Stimulated activated CD4-positive, alpha-beta T cell treated with anti-CD3 and anti-CD28 coated beads, Interleukin-4, amount 100 ng/mL, for 24 hours (primary cell): ENCODE measurements at regions not wholly inside any gene's neighbourhood (a gene's known extent, or its start where the extent isn't known, plus 50 kb on each side); places are given as distances from the start of the nearest gene placed in this dataset.
A peak's percentile ranks its signal among the peaks of the same experiment; 100 is the strongest.
"Not testable (repeated sequence)": the region's sequence is repeated elsewhere in the genome, so short reads cannot be mapped to it uniquely, and the experiment has no call there.

Experiments
- DNase-seq: peaks from one replicate; pipeline ENCODE4 v3.0.0-alpha.2; 2020

DNA sequence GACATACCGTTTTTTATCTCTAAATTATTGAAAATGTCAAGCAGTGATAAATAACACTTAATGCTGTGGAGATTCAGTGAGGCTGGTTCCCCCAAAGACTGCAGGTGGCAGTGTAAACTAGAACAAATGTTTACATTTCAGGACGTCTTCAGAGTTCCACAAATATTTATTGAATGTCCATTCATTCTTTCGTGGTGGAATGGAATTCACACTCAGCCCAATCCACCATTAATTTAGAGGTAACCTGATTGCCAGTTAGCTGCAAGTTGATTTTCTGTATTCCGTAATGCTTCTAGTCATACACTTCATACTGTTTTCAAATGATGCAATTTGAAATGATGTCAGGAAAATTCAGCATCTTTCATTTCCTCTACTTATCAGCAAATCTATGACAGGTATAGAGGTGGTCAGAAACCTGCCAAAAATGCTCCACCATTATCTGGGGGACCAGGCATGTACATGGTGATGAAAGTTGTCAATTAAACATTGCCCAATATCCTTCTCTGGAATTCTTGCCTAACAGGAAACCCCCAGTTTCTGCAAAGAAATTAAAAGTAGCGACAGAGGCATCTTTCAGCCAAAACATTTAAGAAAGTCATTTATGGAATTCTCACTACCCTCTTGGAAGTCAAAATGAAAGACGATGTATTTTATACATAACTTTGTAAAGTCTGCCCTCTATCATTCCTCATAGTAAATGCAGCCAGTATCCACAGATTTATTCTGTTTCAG lies 94.3 kb upstream of the BMAL1 start:
- DNase-seq, result no peak

- no peak for DNase-seq
These were observed 93.8 kb upstream of the BMAL1 start for GRCh38 chr11:13183826-13184196.

GRCh38 chr11:13184295-13184794 lies 93.2 kb upstream of the BMAL1 start:
- no peak for DNase-seq

- no peak for DNase-seq
These were observed 89.4 kb upstream of the BMAL1 start for GRCh38 chr11:13188179-13188578.

DNA sequence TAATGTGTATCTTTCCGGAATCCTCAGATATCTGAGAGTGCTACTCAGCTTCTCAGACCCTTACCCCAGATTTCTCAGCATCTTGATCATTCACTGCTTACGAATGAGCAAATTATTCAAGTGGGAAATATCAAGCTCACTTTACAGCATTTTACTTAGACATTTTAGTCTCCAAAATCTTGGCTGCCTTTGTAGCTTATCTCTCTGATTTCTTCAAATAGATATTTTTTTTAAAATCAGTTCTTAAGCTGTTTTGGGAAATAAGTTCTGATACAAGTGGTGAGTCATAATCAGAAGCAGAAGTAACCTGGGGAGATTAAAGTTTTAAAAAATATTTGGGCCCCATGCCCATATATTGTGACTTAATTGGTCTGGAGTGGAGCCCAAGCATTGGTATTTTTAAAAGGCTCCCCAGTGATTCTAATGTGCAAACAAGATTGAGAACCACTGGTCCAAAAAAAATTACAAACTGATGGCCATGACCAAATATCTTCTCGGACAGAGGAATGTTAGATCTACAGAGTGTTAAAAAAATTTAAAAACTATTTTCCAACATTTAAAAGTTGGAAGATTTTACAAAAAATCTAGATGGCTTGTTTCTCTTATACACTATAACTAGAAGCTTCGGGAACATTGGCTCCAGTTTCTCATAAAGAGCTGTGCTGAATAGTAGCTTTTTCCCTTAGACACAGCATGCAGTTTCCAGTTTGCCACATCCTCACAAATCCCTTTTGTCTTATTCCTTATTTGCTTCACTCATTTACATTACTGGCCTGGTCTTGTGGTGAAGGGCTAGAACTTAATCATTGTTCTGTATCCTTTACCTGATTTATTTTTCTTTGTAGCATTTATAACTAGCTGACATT lies 87.8 kb upstream of the BMAL1 start:
- DNase-seq, result no peak

DNA sequence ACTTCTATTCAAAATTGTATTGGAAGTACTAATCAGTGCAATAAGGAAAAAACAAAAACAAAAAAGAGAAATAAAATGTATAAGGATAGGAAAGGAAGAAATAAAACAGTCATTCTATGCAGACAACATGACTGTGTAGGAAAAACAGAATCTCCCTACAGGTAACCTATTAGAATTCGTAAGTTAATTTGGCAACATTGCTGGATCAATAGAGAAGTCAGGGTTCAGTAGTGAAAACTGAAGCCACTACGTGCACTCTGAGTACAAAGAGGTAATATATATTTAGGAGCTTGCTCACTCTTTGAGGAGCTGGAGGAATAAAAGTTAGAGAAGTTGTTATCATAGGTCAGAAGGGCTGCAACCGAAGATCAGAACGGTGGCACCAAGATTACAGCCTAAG lies 84.0 kb upstream of the BMAL1 start:
- DNase-seq, result no peak

- not testable (repeated sequence) for DNase-seq
These were observed 80.2 kb upstream of the BMAL1 start for GRCh38 chr11:13197374-13197773.

GRCh38 chr11:13205486-13205885 lies 72.1 kb upstream of the BMAL1 start:
- DNase-seq, result no peak

DNA sequence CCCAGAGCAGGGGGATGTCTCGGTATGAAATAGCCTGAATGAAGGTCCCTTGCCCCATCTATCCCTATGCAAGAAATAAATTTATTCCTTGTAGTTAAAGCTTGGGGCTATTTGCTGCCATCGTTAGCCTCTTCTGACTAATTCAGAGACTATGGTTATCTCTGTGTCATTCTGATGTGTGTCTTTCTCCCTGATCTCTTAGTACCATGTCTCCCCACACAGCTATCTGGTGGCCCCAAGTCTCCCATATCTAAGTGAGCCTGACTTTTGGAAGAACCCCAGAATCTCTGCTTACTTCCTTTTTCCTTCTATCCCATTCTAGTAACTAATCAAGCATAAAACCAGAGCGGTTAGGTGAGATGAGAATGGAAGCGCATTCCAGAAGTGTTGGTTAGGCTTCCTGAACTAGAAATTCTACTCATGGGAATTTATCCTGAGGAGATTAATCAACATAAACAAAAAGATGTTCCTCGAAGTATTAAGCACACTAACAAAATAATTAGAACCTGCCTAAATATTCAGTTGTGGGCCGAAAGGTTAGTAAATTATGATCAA lies 71.4 kb upstream of the BMAL1 start:
- no peak for DNase-seq

GRCh38 chr11:13207270-13207664 lies 70.3 kb upstream of the BMAL1 start:
- no peak for DNase-seq

GRCh38 chr11:13207665-13208594 lies 69.7 kb upstream of the BMAL1 start:
- peak; percentile 34 for DNase-seq

GRCh38 chr11:13208921-13209320 lies 68.7 kb upstream of the BMAL1 start:
- DNase-seq, result no peak

GRCh38 chr11:13209379-13209778 lies 68.2 kb upstream of the BMAL1 start:
- no peak for DNase-seq

DNA sequence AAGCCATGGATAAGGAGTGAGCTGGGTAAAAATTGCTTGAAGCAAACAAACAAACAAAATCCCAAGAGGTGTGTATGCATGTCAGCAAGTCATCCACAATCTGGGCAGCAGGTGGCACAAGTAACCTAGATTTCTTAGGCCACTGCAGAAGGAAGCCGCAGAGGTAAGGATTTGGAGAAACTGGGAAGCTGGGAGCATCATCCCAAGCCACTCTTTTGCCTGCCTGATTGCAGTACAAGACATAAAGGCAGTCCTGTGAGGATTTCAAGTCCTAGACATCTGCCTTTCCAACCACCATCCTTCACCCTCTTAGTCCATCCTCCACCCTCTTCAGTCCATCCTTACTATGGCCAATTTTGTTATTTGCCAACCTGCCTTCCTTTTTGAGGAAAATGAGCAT lies 67.2 kb upstream of the BMAL1 start:
- DNase-seq, result peak; percentile 21

DNA sequence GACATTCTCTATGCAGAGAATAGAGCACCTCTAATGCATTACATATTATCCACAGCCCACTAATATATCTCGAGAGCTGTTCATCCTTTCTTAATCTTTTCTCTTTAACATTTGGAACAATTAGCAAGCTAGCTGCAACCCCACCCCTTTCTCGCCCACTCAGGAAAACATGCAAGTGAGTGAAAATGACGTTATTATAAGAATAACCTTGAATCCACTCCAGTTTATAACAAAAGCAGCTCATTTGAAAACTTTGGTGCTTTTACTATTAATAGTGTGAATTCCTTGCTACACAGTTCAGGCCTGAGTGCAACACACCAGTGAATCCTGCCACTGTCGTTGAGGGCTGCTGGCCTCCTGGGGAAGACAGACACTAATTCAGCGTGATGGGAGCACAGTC lies 63.3 kb upstream of the BMAL1 start:
- DNase-seq, result no peak

DNA sequence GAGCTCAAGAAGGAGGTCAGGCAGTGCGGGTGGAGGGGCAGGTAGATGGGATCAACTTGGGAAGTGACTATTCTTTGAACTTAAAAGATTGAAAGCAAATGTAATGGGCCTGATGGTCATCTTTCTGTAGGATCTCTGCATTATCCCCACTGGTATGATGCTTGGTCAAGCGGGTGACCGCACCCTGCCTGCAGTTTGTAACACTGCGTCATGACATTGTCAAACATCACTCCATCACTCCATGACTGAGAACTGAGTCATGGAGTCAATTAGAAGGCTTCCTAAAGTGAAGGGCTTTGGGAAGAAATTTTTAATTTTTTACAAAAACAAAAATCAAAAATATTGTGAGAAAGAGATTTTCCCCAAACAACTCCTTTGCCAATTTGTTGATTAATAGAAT lies 62.4 kb upstream of the BMAL1 start:
- DNase-seq, result no peak

GRCh38 chr11:13216019-13216710 lies 61.4 kb upstream of the BMAL1 start:
- peak; percentile 34 for DNase-seq

- DNase-seq, result no peak
These were observed 60.9 kb upstream of the BMAL1 start for GRCh38 chr11:13216711-13217075.

- DNase-seq, result not testable (repeated sequence)
These were observed 58.9 kb upstream of the BMAL1 start for GRCh38 chr11:13218685-13219084.

DNA sequence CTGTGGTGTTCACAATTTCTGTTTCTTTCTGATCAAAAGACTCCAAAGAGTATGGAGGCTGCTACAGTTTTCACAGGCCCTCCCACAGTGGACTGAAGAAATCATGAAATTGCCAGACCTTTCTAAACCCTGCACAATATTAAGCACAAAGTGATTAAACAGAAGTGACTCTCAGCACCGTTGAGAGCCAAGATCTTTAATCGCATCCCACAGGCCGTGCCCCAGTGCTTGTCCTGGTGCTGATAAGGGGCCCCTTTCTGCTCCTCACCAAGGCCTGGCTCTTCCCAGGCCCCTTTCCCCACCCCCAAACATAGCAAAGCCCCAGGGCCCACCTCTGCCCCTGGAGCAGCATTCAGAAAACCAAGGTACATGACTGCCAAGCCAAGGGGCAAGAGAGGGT lies 57.4 kb upstream of the BMAL1 start:
- DNase-seq, result no peak

DNA sequence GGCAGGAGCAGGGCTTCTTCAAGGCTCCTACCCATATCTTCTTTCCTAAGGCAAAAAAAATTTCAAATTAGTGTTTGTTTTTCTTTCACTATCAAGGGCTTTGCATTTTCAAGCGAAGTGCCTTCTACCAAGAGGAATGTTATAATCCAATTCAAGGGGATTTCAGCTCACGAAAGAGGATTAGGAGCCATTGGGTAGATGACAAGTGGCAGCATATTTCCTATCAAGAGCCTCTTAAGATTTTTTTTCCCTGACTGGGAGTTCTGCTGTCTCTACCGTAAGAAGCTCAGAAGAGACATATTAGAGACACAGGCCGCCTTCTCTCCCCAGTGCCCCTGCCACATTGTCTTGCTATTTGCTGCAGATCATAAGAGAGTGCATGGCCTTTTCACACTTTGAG lies 55.9 kb upstream of the BMAL1 start:
- DNase-seq, result no peak

DNA sequence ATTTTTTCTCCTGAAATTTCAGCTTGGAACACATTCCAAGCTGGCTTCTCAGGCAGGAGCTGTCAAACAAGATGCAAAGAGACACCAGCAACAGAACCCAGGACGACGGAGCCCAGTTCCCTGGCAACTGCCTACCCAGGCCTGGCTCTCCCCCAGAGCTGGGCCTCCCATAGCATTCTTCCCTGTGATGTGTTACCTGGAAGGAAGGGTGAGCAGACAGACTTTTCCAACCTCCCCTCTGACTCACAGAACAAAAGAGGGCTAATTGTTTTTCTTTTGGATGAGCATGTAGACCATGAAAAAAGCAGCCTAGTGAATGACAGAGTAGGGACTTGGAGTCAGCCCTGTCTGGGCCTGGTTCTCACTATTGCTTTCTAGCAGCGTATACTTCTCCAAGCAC lies 55.3 kb upstream of the BMAL1 start:
- DNase-seq, result no peak
